ENCODE measurements at regions not wholly inside any gene's neighbourhood (a gene's known extent, or its start where the extent isn't known, plus 50 kb on each side); places are given as distances from the start of the nearest gene placed in this dataset.
"Not testable (repeated sequence)": the region's sequence is repeated elsewhere in the genome, so short reads cannot be mapped to it uniquely, and the experiment has no call there.

DNA sequence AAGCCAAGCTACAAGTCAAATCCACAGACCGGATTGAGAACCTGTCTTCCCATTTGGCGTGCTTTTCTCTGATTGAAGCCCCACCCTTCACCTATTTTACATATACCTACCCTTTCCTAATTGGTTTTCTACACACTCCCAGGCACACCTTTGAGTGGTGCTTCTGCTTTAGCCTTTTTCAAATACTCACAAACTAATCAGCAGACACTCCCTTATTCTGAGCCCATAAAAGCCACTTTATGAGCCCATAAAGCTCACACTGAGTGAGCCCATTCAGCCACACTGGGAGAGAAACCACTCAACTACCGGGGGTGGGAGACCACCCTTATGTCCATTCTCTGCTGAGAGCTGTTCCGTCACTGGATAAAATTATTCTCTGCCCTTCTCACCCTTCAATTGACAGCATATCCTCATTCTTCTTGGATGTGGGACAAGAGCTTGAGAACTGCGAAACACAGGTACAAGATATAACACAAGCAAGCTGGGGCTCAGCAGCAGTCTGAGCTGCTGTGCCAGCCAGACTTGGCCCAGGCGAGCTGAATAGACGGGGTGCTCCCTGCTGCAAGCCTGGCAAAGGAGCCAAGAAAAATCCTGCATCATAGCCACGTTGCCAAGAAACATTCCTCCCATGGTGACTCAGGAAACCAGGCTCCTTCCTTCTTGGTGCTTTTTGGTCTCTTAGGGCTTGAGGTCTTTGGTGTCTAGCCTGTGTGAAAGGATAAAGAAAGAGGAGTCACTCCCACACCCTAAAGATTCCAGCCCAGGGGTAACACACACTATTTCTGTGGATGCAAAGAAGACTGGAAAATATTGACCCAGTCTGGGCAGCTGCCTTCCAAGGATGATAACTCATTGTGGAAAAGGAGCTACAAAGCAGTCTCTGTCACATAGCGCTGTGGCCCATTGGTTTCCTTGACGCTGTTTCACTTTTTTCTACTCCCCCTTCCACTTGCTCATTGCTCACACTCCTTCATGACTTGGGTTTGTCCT lies 609.7 kb downstream of the MCTP2 start:
- no peak for DNase-seq

DNA sequence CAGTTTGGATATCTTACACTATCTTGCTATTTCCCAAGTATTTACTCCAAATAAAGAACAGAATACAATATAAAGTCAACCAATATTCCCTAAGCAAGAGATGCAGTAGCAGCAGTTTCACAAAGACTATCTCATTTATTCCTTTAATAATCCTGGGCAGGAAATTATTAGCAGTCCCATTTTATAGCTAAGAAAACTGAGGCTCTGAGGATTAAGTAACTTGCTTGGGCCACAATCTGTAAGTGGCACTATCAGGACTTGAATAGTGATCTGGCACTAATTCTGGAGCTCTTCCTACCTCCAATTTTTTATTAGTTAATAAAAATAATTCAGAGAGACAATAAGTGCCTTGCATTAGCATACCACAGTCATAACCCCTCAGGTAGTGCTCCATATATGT lies 611.7 kb downstream of the MCTP2 start:
- DNase-seq = no peak

DNA sequence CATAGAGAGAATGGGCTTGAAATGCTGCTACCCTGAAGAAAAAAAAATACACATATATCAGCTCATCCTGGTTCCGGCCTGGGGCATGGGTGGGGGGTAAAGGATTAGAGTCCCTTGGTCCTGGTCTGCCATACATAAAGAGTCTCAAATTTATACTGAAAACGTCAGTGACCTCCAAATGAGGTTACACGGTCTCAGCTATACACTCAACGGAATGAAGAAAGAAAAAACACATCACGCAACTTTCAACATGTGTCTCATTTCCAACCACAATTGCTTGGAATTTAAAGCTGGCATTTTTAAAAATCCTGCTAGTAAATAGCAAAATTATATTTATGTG lies 612.8 kb downstream of the MCTP2 start:
- no peak for DNase-seq

GRCh38 chr15:94844538-94845389 lies 613.4 kb downstream of the MCTP2 start:
- DNase-seq = peak in 15 of 56 donors; percentile 1 to 33 (median 12)

GRCh38 chr15:94845390-94845716 lies 614.0 kb downstream of the MCTP2 start:
- no peak for DNase-seq

- DNase-seq = no peak
Observed at GRCh38 chr15:94847325-94847724, 616.0 kb downstream of the MCTP2 start.

GRCh38 chr15:94848054-94848453 lies 616.7 kb downstream of the MCTP2 start:
- DNase-seq = no peak

- no peak for DNase-seq
Observed at GRCh38 chr15:94855018-94855408, 623.7 kb downstream of the MCTP2 start.

DNA sequence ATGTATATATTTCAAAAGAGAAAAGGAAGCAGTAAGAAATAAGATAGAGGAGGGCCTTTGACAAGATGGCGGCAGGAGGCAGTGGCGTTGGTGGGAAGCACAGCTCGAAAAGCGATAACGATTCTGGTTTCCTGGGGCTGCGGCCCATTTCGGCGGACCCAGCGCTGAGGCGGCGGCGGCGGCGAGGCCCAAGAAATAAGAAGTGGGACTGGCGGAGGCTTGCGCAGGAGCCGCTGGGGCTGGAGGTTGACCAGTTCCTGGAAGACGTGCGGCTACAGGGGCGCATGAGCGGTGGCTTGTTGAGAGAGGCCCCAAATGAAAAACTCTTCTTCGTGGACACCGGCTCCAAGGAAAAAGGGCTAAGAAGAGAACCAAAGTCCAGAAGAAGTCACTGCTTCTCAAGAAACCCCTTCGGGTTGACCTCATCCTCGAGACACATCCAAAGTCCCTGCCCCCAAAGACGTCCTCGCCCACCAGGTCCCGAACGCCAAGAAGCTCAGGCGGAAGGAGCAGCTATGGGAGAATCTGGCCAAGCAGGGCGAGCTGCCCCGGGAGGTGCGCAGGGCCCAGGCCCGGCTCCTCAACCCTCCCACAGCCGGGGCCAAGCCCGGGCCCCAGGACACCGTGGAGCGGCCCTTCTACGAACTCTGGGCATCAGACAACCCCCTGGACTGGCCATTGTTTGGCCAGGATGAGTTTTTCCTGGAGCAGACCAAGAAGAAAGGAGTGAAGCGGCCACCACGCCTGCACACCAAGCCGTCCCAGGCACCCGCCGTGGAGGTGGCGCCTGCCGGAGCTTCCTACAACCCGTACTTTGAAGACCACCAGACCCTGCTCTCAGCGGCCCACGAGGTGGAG lies 624.3 kb downstream of the MCTP2 start:
- DNase-seq = no peak

DNA sequence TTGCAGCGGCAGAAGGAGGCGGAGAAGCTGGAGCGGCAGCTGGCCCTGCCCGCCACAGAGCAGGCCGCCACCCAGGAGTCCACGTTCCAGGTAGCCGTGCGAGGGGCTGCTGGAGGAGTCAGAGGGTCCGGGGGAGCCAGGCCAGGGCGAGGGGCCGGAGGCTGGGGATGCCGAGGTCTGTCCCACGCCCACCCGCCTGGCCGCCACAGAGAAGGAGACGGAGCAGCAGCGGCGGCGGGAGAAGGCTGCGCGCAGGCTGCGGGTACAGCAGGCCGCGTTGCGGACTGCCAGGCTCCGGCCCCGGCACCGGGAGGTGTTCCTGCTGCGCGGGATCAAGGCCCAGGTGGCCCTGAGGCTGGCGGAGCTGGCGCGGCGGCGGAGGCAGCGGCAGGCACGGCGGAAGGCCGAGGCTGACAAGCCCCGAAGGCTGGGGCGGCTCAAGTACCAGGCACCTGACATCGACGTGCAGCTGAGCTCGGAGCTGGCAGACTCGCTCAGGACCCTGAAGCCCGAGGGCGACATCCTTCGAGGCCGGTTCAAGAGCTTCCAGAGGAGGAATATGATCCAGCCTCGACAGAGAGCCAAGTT lies 625.0 kb downstream of the MCTP2 start:
- DNase-seq = no peak

DNA sequence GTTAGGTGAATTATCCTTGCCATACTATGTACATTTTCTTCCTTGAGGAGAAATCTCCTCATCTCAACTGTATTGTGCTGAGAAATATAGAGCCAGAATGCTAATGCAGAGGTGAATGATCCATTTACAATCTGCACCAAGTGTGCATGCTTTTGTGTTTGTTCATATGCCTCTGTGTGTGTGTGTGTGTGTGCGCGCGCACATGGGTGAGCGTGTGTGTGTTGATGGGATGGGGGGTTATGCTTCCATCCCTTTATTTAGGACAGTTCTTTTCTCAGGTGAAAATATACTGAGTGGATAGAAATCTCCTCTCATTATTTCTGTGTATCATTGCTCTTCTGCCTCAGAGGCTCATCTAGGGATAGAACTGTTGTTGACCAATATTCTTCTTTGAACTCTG lies 626.1 kb downstream of the MCTP2 start:
- no peak for DNase-seq

DNA sequence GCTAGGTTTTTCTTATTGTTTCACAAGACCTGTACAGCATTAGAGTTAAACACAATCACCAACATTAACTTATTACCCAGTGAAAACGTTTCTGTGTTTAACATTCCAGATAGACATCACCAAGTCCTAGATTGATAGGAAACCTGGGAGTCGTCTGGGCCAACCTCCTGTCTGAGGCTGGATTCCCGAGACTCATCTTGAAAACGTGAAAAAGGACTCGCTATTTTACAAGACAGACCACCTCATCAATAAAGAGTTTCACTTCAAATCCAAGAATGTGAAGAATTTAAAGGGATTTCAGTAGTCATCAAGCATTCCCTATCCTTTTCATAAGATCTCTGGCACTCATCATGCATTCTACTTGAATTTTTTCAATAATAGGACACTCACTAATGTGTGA lies 626.6 kb downstream of the MCTP2 start:
- DNase-seq = no peak

- DNase-seq = no peak
Observed at GRCh38 chr15:94858449-94858848, 627.1 kb downstream of the MCTP2 start.

DNA sequence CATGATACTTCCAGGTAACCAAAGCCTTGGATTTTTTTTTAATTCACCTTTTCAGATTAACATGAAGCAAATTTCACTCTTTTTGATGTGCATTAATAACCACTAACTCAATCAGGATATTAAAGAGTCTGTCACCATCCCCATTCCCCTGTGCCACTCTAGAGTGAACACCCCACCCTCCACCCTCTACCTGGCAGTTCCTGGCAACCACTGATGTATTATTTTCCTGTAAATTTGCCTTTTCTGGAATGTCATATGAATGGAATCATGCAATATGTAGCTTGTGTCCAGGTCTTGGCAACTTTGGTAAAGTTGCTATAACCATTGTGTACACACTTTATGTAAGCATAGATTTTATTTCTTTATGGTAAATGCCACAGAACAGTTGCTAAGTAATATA lies 627.6 kb downstream of the MCTP2 start:
- DNase-seq = no peak

- DNase-seq = no peak
Observed at GRCh38 chr15:94864600-94864999, 633.2 kb downstream of the MCTP2 start.

GRCh38 chr15:94868265-94868664 lies 636.9 kb downstream of the MCTP2 start:
- DNase-seq = not testable (repeated sequence)

DNA sequence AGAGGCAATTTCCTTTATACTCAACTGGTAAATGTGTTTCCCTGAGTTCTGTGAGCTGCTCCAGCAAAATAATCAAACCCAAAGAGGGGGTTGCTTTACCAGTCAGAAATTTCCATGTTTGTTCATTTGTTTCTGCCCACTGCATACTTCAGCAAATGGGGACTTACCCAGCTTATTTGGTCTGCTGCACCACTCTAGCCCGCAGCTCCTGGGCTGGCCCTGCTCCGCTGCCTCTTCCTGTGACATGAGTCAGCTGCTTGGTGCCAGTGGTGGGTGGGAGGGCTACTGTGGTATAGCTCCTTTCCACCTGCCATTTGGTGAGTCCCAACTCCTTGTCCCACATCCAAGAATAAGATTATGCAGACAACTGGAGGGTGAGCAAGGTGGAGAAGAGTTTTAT lies 644.2 kb downstream of the MCTP2 start:
- DNase-seq = no peak

GRCh38 chr15:94877833-94878232 lies 646.5 kb downstream of the MCTP2 start:
- DNase-seq = no peak

- no peak for DNase-seq
Observed at GRCh38 chr15:94882071-94882712, 650.8 kb downstream of the MCTP2 start.

GRCh38 chr15:94887391-94887790 lies 656.0 kb downstream of the MCTP2 start:
- no peak for DNase-seq

- DNase-seq = no peak
Observed at GRCh38 chr15:94889153-94889552, 657.8 kb downstream of the MCTP2 start.
